ENCODE measurements at regions not wholly inside any gene's neighbourhood (a gene's known extent, or its start where the extent isn't known, plus 50 kb on each side); places are given as distances from the start of the nearest gene placed in this dataset.

DNA sequence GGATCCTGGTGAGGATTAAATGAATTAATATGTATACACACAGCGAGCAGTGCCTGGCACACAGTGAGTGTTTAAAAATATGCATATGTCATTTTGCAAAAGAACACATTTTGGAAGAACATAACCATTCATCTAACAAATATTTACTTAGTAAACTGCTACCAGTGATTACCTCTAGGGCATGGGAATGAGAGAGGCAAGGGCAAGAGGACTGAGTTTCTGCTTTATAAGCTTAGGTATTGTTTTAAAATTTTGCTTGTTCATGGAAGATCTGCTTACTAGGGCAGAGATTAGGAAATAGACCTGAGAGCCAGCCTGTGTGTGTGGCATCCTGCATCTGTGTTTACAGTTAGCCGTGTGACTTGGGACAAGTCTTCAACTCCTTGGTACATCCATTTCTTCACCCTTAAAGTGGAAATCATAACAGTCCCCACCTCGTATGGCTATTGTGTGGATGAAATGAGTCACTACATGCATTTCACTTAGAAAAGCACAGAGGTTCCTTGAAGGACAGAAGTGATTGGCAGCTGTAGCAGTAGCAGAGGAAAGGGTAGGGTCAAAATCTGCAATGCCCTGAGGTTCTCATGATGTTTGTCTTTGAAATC, 198.5 kb upstream of the FMN2 start:
- no peak for DNase-seq

DNA sequence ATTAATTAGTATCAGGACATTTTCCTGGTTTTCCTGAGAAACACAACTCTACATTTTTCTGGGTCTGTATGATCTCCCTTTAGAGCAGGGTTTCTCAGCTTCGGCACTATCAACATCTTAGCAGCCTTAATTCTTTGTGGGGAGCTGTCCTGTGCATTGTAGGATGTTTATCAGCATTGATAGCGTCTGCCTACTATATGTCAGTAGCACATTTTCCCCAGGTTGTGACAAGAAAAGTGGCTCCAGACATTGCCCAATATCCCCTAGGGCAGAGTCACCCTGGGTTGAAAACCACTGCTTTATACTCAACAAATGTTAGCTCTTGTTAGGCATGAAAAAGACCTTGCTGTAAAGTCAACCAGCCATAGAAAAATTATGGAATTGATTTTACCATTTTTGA, 195.1 kb upstream of the FMN2 start:
- no peak for DNase-seq

DNA sequence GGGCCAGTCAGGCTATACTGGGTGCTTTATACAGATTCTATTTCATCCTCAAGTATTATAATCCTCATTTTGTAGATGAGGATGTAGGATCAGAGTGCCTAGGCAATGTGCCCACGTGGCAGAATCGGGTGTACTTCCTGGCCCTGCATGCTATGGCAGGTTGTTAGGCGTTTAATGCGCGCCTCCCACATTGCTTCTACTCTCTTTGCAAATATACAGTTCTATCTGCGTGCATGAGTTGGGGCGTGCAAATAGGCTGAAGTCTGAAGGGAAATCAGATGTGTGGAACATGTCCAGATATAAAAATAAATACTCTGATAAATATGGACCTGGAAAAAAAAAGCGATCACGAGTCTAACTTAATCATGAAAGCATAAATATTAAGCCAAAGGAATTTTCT, 194.7 kb upstream of the FMN2 start:
- DNase-seq: no peak

DNA sequence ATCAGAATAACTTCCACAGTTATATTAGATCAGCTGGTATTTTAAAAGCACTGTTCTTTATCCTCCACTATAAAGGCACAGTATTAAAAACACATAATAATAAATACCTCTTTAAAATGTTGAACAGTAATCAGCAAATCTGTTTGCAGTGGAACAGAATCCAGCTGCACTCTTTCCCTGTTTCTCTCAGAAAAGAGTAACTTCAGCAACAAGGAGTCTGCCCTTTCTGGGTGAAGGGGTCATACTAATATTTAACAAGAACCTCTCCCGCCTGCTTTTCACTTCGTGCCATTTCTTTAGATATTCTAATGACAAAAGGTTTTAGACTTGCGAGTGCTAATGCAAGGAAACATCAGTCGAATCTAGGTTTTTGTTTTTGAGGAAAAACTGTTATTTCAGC, 194.2 kb upstream of the FMN2 start:
- DNase-seq: no peak

DNA sequence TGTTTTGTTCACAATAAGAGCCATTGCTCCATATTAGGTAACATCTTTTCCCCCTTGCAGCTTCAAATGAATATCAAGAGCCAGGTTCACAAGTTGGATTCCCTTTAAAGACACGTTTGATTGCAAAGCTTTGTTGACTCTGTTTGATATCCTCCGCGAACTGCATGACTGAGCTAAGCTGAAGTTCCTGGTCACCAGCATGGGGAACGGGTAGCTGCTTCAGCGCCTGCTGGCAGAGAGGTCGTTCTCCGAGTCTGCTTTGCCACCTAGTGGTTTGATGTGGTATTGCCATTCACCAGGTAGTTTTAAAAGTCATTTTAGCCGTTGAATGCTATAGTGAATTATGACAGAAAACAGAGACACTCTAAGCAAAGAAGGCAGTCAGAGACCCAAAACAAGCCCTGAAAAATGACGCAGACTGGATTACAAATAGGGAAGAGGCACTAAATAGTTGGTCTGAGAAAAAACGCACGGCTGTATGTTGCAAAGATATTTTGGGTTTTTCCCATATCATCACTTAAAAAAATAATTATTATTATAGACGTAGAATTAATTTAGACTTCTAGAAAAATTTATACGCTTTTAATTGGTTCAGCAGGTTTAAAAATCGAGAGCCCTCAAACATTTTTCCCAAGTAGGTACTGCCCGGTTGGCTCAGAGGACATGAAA, 193.5 kb upstream of the FMN2 start:
- DNase-seq: peak; percentile 85

DNA sequence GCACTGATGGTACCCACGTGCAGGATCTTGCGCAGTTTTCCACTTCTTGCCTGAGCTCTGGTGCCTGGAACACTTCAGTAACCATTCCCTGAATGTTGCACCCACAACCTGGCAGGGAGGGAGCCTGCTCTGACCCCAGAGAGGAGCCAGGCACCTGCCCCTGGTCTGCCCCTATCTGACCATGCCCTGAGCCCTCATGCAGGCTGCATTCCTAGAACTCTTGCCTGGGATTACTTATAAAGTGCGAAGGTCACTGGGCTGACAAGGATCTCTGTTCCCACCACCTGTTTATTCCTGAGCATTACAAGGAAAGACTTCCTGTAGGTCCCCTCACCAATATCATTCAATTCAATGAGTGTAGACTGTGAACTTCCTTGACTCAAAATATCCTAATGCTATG, 191.9 kb upstream of the FMN2 start:
- DNase-seq: no peak

DNA sequence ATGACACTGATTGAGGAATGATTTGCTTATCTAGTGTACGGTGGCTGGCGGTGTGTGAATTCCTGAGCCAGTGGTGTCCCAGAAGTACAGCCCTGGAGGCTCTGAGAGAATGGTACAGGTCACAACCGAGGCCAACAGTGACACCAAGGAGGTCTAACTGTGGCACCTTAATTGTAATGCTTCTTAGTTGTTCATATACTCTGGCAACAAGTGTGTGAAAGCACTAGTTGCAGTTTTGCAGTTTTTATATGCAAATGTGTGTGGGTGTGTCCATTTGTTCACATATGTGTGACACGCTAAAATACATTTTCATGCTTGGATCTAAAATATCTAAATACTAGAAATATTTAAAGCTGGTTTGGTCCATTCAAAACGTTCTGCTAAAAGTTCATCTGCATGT, 185.3 kb upstream of the FMN2 start:
- no peak for DNase-seq

DNA sequence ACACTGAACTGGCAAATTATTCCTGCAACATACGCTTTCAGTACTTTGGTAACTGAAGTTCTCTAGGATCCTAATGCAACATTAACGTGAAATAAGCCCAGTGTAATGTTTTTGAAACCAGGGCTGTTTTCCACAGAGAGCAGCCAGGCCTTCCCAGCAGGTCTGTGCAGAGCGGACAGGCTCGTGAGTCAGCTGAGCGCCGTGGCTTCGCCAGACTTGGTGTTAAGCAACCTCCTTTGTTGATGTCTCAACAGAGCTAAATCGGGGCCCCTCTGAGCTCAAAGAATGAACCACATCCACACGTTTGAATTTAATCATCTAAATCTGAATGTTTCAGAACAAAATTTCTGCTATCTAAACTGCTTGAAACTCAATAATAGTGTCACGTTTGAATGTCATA, 181.8 kb upstream of the FMN2 start:
- DNase-seq: no peak

DNA sequence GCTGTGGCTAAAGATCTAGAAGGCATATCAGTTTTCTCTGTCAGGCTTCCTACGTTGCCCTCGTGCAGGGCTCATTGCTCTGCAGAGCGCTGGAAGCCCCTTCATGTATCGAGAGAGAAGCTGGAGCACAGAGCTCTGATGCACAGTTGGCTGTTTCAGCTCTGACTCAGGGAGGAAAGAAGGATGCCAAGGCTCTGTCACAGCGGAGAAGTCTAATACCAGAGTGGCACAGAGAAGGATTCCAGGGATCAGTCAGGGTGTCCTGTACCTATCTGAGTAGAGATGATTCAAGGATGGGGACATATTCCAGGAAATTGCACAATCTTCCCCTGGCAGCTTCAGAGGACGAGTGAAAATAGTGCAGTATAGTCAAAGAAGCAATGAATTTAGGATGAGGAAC, 179.2 kb upstream of the FMN2 start:
- DNase-seq: no peak

DNA sequence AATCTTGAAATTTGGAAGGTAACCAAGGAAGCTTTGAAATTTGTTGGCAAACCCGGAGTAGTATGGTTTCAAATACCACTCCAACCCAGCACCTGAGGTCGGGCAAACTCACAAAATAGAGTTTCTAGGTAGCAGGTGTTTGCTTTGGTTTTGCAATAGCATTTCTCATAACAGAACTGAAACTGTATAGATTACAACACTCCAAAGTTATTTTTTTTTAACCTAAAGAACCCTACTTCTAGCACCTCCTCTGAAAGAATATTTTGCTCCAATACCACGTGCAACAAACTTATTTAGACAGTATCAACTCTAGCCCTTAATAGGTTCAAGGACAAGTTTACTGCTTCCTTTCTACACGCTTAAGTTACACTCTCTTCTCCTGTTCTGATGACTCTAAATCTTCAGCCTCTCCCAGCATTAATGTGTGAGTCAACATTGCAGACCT, 178.5 kb upstream of the FMN2 start:
- DNase-seq: no peak

DNA sequence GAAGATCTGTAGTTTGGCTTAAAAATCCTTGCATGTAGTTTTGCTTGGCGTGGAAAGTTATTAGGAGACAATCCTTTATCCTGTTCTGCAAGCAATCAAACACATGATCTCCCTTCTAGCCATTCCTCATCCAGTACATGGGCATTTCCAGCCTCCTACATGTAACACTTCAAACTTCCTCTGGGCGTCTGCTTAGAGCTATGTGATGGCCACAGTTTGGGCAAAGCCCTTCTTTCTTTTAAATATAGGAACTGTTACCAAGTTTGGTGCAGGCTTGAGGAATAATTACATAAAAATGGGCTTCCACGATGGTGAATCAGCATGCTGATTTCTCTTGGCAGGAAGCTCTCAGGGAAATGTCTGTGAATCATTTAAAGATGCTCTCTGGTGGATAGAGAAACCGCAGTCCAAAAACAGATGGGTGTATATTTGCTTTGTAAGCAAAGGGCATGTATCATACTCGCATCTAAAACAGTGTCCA, 176.9 kb upstream of the FMN2 start:
- DNase-seq: no peak

DNA sequence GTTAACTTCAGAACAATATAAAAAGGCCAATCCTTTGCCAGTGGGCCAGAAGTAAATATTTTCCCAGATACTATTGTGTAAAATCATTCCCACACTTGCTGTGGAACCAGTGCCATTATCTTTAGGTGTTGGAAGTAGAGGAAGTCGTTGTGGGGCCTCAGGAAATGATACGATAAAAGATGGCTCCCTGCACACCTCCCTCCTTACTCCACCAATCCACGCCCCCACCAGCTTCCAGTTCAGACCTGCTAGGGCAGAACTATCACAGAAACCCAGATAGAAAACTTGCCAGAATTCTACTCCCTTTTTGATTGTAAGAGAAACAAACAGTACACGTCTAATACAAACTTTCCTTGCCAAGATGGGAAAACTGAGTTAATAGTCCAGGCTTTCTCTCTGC, 173.0 kb upstream of the FMN2 start:
- DNase-seq: no peak

DNA sequence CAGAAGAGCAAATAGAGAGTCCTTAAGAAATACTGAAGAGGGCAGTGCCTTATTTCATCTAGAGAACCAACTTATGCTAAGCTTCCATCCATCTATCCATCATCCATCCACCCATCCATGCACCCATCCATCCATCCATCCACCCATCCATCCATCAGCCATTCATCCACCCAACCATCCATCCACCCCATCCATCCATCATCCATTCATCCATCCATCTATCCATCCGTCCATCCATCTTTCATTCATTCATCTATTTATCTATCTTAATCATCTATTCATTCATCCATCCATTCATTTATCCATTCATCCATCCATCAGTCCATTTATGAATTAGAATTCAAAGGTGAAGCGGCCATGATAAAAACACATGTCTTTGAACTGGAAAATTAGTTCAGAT, 171.5 kb upstream of the FMN2 start:
- no peak for DNase-seq

DNA sequence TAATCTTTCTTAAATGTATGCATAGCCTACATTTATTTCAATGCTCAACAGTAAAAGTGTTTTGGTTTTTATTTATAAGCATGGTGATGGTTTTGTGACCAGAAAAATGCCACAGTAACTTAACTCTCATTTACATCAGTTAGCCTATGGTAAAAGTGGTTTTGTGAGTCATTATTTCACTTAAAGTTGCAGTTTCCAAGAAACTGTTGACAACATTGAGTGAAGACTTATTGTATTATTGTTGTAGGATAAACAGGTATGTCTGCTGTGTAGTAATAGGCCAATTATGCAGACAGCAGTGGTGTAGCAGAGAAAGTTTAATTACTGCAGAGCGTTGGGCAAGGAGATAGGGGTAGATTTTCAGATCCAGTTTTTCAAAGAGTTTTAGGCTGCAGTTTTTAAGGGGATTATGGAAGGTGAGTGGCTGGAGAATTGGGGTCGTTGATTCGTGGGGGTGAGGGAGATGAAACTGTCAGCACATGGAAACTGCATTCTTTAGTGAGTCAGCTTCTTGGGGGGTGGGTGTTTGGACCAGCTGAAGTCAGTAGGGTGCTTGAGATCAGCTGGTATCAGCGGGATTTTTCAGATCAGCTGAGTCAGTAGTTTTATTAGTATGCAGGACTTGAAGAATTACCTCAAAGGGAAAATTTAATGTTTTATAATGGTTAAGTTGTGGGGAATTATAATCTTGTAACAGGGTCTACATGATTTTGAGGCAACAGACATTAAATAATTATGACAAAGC, 168.7 kb upstream of the FMN2 start:
- no peak for DNase-seq

DNA sequence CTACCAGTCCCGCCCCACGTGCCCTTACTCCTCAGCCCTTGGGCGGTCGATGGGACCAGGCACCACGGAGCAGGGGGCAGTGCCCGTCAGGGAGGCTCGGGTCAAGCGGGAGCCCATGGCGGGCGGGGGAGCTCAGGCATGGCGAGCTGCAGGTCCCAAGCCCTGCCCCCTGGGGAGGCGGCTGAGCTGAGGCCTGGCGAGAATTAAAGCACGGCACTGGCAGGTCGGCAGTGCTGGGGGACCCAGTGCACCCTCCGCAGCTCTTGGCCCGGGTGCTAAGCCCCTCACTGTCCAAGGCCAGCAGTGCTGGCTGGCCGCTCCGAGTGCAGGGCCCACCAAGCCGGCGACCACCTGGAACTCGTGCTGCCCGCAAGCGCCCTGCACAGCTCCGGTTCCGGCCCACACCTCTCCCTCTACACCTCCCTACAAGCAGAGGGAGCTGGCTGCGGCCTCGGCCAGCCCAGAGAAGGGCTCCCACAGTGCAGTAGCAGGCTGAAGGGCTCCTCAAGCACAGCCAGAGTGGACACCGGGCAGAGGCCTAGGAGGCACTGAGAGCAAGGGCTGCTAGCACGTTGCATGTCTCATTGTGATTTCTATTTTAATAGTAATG, 166.8 kb upstream of the FMN2 start:
- no peak for DNase-seq

DNA sequence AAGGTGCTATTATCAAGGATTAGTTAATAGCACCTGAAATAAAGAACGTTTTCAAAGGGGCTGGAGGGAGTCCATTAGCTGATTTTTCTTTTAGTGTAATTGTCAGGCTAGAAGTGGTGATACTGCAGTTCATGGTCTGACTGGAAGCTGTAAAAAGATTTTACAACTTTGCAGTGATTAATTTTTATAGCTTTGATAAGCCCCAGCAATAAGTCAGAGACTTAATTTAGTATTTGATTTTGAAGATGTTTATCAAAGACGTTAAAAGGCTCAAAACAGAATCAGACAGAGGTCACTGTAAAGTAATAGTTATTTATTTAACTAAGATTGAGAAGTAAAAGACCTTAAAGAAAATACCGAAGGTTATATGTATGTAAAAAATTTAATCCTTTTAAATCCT, 165.5 kb upstream of the FMN2 start:
- no peak for DNase-seq

DNA sequence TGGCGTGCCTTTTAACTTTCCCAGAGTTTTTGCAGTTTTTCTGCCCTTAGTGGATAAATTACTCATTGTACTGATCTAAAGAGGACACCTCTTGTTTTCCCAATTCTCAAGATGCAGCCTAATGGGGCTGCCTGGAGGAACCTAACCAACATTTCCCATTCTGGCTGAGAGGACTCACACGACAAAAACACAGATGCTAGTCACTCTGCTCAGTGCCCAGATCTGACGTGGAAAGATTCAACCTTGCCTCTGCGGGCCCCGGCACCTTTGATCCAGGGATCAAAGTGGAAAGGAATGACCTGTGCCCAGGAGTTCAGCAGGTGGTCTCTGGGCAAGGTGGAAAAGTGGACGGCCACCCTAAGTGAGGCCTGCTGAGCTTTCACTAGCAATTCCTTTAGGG, 162.4 kb upstream of the FMN2 start:
- no peak for DNase-seq

DNA sequence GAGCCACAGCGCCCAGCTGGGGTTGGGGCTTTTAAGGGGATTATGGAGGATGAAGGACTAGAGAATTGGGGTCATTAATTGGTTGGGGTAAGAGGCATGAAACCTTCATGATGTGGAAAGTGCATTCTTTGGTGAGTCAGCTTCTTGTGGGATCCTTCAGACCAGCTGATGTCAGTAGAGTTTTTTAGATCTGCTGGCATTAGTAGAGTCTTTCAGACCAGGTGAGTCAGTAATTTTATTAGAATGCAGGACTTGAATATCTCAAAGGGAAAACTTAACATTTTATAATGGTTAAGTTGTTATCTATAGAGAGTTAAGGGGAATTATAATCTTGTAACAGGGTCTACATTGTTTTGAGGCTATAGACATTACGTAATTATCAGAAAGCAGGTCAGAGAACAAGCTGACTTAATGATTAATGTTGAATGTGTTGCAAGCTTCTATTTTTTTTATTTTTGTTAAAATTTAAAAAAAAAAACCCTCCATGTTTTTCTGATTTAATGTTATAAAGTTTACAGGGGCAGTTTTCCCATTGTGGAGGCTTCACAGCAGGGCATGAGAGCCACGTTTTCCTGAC, 160.9 kb upstream of the FMN2 start:
- no peak for DNase-seq

DNA sequence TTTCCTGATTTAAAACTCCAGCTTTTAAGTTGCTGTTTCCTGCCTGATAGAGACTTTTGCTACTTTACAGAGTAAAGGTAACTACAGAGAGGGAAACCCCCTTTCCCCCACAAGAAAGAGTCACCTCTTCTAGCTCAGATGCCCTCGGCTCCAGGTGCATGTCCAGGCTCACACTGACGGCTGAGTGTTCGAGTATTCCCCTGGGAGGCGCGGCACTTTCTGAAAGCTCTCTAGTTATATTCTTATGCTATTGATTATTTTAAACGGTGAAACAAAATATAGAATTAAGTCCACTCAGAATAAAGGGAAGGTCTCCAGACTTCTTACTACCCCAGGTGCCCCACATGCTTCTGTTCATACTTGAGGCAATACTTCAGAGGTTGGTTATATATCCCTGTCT, 160.3 kb upstream of the FMN2 start:
- DNase-seq: no peak

DNA sequence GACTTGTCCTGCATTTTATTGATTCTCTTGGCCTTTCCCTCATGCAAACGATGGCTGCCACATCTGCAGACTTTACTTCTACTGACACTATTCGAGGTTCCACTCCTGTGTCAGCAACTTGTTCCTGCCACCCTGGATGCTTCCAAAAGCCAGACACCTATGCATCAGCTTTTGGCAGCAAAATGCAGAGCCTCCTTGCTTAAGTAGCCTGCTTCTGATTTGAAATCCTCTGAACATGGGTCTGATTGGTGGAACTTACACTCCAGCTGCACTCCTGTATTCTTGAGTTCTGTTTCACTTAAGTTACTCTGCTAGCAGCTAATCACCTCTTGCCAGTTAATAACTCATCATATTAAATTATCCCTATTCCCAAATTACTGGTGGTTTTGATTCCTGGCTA, 152.1 kb upstream of the FMN2 start:
- no peak for DNase-seq

DNA sequence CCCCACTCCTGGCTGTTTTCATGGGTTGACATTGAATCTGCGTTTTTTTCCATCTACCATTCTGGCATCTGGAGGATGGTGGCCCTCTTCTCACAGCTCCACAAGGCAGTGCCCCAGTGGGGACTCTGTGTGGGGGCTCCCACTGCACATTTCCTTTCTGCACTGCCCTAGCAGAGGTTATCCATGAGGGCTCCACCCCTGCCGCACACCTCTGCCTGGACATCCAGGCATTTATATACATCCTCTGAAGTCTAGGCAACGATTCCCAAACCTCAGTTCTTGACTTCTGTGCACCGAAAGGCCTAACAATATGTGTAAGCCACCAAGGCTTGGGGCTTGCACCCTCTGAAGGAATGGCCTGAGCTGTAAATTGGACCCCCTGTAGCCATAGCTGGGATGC, 147.9 kb upstream of the FMN2 start:
- no peak for DNase-seq

DNA sequence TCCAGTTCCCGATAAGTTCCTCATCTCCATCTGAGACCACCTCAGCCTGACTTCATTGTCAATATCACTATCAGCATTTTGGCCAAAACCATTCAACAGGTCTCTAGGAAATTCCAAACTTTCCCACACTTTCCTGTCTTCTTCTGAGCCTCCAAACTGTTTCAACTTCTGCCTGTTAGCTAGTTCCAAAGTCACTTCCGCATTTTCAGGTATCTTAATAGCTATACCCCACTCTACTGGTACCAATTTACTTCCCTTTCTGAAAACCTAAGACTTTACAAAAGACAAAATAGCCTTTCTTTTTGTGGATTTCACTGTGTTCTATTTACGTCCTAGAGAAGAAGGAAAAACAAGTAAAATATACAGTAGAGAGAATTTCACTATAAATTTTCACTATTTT, 147.0 kb upstream of the FMN2 start:
- no peak for DNase-seq

DNA sequence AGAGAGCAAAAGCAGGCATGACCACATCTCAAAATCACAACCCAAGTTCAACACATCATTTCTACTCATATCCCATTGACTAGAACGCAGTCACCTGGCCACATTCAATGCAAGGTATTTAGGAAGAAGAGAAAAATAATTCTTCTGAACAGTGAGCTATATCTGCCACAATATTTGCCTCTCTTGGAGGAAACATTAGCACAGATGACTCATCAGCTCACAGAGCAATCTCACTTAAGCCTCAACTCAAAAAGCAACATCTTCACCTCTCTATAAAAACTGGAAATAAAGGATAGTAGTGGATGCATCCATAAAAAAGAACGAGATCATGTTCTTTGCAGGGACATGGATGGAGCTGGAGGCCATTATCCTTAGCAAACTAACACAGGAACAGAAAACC, 143.9 kb upstream of the FMN2 start:
- DNase-seq: no peak
